Right cardiac atrium (tissue), 5 donors: ENCODE measurements at regions not wholly inside any gene's neighbourhood (a gene's known extent, or its start where the extent isn't known, plus 50 kb on each side); places are given as distances from the start of the nearest gene placed in this dataset.

ENCODE experiments used
- ATAC-seq, 2 donors: fragments of 200-7000 bp; cut with Tn5 transposase; one replicate each; pipeline versions ENCODE4 v1.8.0 to v1.9.1; 2020; ENCODE audit warnings: moderate library complexity in 2 of 2, mild to moderate bottlenecking in 1 of 2
- DNase-seq, 3 donors: peaks; one replicate each; pipeline ENCODE4 v3.0.0-alpha.2; 2020
- H3K27ac ChIP-seq: one replicate; pipeline ENCODE4 v1.5.1; 2013; ENCODE audit warnings: mild to moderate bottlenecking, low read length, control low read depth, moderate library complexity
- H3K27me3 ChIP-seq: one replicate; pipeline ENCODE4 v1.6.1; 2013; ENCODE audit not compliant: control insufficient read depth, insufficient read depth
- H3K4me1 ChIP-seq: one replicate; pipeline ENCODE4 v1.6.1; 2013; ENCODE audit warnings: low read length; ENCODE audit not compliant: control insufficient read depth, insufficient read depth
- H3K4me3 ChIP-seq: one replicate; pipeline ENCODE4 v1.5.1; 2013; ENCODE audit warnings: low read length, control low read depth
- H3K9me3 ChIP-seq: one replicate; pipeline ENCODE4 v1.6.1; 2013; ENCODE audit warnings: low read length; ENCODE audit not compliant: control insufficient read depth
- WGBS: extraction: QIAGEN DNeasy Blood & Tissue Kit; methylation state at CpG from one replicate; pipeline ENCODE4 v1.1.7; 2013; 5-methylcytosine and 5-hydroxymethylcytosine counted together
- intact Hi-C, 4 donors: fragments of 100-400 bp; cut with DNase I; formaldehyde crosslinking; loops; one replicate each; pipeline versions ENCODE4 v1.11.0 to v1.14.0; 2022 to 2023
- donor health status: healthy with polysubstance abuse.
- donor health status: DM: no; HTN: yes; CAD: no.
- donor health status: DM: no; HTN: no; CAD: no.
- donor health status: DM: no; HTN: yes; CAD: no; lungs with severe emphysema.
- donor health status: DM: yes; HTN: yes; CAD: no.

GRCh38 chr1:101167891-101168290, 68.9 kb upstream of the S1PR1 start:
- no peak for DNase-seq
- no peak for ATAC-seq
- intact Hi-C loops, result no loop called here
- H3K4me1 ChIP-seq, result peaks cover 1% of the 10 kb centered on the region
- no peak overlapping the region for H3K4me3 ChIP-seq
- no peaks in the 10 kb centered on the region for H3K9me3 ChIP-seq
- H3K27me3 ChIP-seq, result no peaks in the 10 kb centered on the region
- no peak overlapping the region for H3K27ac ChIP-seq

- intact Hi-C loops, result no loop called here
- ATAC-seq (no peak), DNase-seq (no peak)
- Histone ChIP-seq H3K4me1 (peaks cover 1% of the 10 kb centered on the region), H3K4me3 (no peak overlapping the region), H3K27me3 (no peaks in the 10 kb centered on the region), H3K27ac (no peak overlapping the region), H3K9me3 (no peaks in the 10 kb centered on the region)
- 93% methylated on average over 1 of the region's 1 CpG for WGBS
Measured at GRCh38 chr1:101166583-101167120, 70.2 kb upstream of the S1PR1 start.

- no peaks in the 10 kb centered on the region for H3K9me3 ChIP-seq
- intact Hi-C loops, result no loop called here
- DNase-seq (no peak), ATAC-seq (peak; percentile 62 to 67)
- H3K27me3 ChIP-seq, result no peaks in the 10 kb centered on the region
- H3K4me3 ChIP-seq, result no peak overlapping the region
- H3K27ac ChIP-seq, result no peak overlapping the region
- H3K4me1 ChIP-seq, result peaks cover 1% of the 10 kb centered on the region
Measured at GRCh38 chr1:101165954-101166353, 70.9 kb upstream of the S1PR1 start.

- ATAC-seq (no peak), DNase-seq (no peak)
- intact Hi-C loops, result no loop called here
- 81% methylated on average over 1 of the region's 1 CpG for WGBS
- no peak overlapping the region for H3K27ac ChIP-seq
- peaks cover 1% of the 10 kb centered on the region for H3K4me1 ChIP-seq
- H3K27me3 ChIP-seq, result no peaks in the 10 kb centered on the region
- no peaks in the 10 kb centered on the region for H3K9me3 ChIP-seq
- no peak overlapping the region for H3K4me3 ChIP-seq
Measured at GRCh38 chr1:101165532-101165931, 71.3 kb upstream of the S1PR1 start.

- Histone ChIP-seq H3K27me3 (no peaks in the 10 kb centered on the region), H3K27ac (no peak overlapping the region), H3K4me1 (peaks cover 1% of the 10 kb centered on the region), H3K9me3 (no peaks in the 10 kb centered on the region), H3K4me3 (no peak overlapping the region)
- WGBS, result 71% methylated on average over 3 of the region's 3 CpGs
- intact Hi-C loops, result no loop called here
- ATAC-seq (no peak), DNase-seq (no peak)
Measured at GRCh38 chr1:101164776-101165175, 72.0 kb upstream of the S1PR1 start.

- WGBS, result 67% methylated on average over 7 of the region's 7 CpGs
- Histone ChIP-seq H3K27ac (no peak overlapping the region), H3K9me3 (no peaks in the 10 kb centered on the region), H3K4me1 (no peaks in the 10 kb centered on the region), H3K4me3 (no peak overlapping the region), H3K27me3 (no peaks in the 10 kb centered on the region)
- intact Hi-C loops, result no loop called here
- DNase-seq, result no peak
- peak; percentile 38 to 75 for ATAC-seq
Measured at GRCh38 chr1:101162736-101163735, 73.8 kb upstream of the S1PR1 start.

- Histone ChIP-seq H3K27ac (peak overlapping the region; percentile 36), H3K4me1 (no peaks in the 10 kb centered on the region), H3K27me3 (no peaks in the 10 kb centered on the region), H3K9me3 (no peaks in the 10 kb centered on the region), H3K4me3 (peak overlapping the region; percentile 2)
- WGBS, result 67% methylated on average over 3 of the region's 3 CpGs
- DNase-seq (no peak), ATAC-seq (peak in 1 of 2 donors; percentile 57)
- intact Hi-C loops, result no loop called here
Measured at GRCh38 chr1:101162300-101162699, 74.5 kb upstream of the S1PR1 start.

- no peak for DNase-seq
- ATAC-seq, result peak; percentile 50 to 75
- Histone ChIP-seq H3K27me3 (no peaks in the 10 kb centered on the region), H3K4me3 (no peak overlapping the region), H3K4me1 (no peaks in the 10 kb centered on the region), H3K9me3 (no peaks in the 10 kb centered on the region), H3K27ac (peak overlapping the region; percentile 68)
- WGBS, result 39% methylated on average over 3 of the region's 3 CpGs
- intact Hi-C loops, result no loop called here
Measured at GRCh38 chr1:101161619-101162018, 75.2 kb upstream of the S1PR1 start.

- H3K4me1 ChIP-seq, result no peaks in the 10 kb centered on the region
- ATAC-seq (no peak), DNase-seq (no peak)
- H3K4me3 ChIP-seq, result no peak overlapping the region
- H3K27ac ChIP-seq, result no peak overlapping the region
- intact Hi-C loops, result no loop called here
- H3K9me3 ChIP-seq, result no peaks in the 10 kb centered on the region
- WGBS, result 87% methylated on average over 2 of the region's 2 CpGs
- H3K27me3 ChIP-seq, result no peaks in the 10 kb centered on the region
Measured at GRCh38 chr1:101158424-101158823, 78.4 kb upstream of the S1PR1 start.

- DNase-seq (no peak), ATAC-seq (no peak)
- intact Hi-C loops, result no loop called here
- 78% methylated on average over 1 of the region's 1 CpG for WGBS
- Histone ChIP-seq H3K27ac (no peak overlapping the region), H3K4me3 (no peak overlapping the region), H3K4me1 (peaks cover 2% of the 10 kb centered on the region), H3K27me3 (no peaks in the 10 kb centered on the region), H3K9me3 (no peaks in the 10 kb centered on the region)
Measured at GRCh38 chr1:101154547-101154946, 82.3 kb upstream of the S1PR1 start.

- Histone ChIP-seq H3K27me3 (no peaks in the 10 kb centered on the region), H3K4me3 (no peak overlapping the region), H3K9me3 (no peaks in the 10 kb centered on the region), H3K4me1 (peaks cover 2% of the 10 kb centered on the region), H3K27ac (no peak overlapping the region)
- ATAC-seq, result no peak
- DNase-seq, result no peak
- intact Hi-C loops, result no loop called here
- 87% methylated on average over 2 of the region's 2 CpGs for WGBS
Measured at GRCh38 chr1:101153692-101154091, 83.1 kb upstream of the S1PR1 start.
